ENCODE measurements at regions not wholly inside any gene's neighbourhood (a gene's known extent, or its start where the extent isn't known, plus 50 kb on each side); places are given as distances from the start of the nearest gene placed in this dataset.

DNA sequence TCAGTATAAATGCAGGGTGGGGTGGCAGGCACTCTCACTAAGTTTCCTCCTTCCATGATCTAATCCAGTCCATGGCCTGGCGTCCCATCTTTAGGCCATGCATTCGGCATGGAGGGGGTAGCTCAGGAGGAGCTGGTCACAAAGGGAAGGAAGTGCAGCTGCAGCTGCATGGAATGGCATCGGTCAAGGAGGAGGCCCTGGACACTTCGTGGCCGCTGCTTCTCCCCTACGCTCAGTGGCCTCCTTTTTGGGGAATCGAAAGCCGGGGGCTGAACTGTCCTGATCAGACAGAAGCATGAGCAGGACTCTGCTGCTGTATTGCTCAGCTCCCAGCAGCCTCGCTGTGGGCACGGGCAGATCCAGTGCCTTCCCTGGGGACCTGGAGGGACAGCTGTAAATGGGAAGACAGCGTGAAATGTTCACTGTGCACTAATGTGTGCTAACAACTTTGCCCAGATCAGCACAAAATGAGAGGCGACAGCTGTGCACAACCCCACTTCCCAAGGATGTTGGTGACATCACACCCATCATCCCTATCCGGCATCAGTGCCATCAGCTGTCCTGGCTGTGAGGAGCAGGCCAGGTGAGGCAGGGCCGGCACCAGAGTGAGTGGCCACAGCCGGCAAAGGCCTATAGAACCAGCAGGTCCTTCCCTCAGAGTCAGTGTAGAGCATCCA lies 520.1 kb upstream of the RAB6C start:
- H3K79me2 ChIP-seq (ENCODE audit: low read length) = no peaks in the 10 kb centered on the region
- H3K27me3 ChIP-seq (ENCODE audit: low read depth, low read length) = no peaks in the 10 kb centered on the region
- no peak overlapping the region for H2AFZ ChIP-seq (ENCODE audit: low read depth, low read length)
- no peaks in the 10 kb centered on the region for H3K36me3 ChIP-seq (replicated peaks; ENCODE audit: low read depth, low read length)
- H3K27ac ChIP-seq (ENCODE audit: low read length) = no peak overlapping the region
- no peaks in the 10 kb centered on the region for H3K9me3 ChIP-seq (ENCODE audit: insufficient read depth, low read length)
- H3K4me2 ChIP-seq (ENCODE audit: low read length) = no peak overlapping the region
- no peak overlapping the region for H3K4me3 ChIP-seq (ENCODE audit: low read length)
- TF ChIP-seq EZH2phosphoT487 (IDR thresholded peaks at IDR 0.05; ENCODE audit: low read depth) (no peak), CTCF (IDR thresholded peaks at IDR 0.05; ENCODE audit: low read depth, low read length) (no peak)
- no peak overlapping the region for H3K9ac ChIP-seq (ENCODE audit: low read length)
- peaks cover 10% of the 10 kb centered on the region for H3K4me1 ChIP-seq (ENCODE audit: low read length)
- no peaks in the 10 kb centered on the region for H4K20me1 ChIP-seq (ENCODE audit: insufficient read depth, low read length)

DNA sequence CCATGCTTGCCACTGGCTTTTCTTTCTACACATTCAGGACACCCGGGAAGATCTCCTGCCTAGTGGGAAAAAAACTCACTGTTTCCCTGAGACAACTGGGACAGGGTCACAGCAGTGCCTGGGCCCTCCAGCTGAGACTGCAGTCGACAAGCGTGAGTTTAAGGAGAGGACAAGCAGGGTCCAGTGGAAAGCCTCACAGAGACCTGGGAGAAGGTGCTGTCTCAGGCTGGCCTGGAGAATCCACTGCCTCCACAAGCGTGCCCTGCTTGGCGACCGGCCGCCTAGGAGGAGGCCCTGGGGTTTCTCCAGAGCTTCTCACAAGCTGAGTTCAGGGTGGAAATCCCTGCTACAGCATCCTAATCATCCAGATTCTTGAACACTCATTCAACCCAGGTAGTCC lies 519.6 kb upstream of the RAB6C start:
- Histone ChIP-seq H3K27ac (ENCODE audit: low read length) (no peak overlapping the region), H3K9me3 (ENCODE audit: insufficient read depth, low read length) (no peaks in the 10 kb centered on the region), H4K20me1 (ENCODE audit: insufficient read depth, low read length) (no peaks in the 10 kb centered on the region), H3K4me1 (ENCODE audit: low read length) (peaks cover 15% of the 10 kb centered on the region), H3K79me2 (ENCODE audit: low read length) (no peaks in the 10 kb centered on the region), H2AFZ (ENCODE audit: low read depth, low read length) (no peak overlapping the region), H3K4me3 (ENCODE audit: low read length) (no peak overlapping the region), H3K4me2 (ENCODE audit: low read length) (no peak overlapping the region), H3K36me3 (replicated peaks; ENCODE audit: low read depth, low read length) (peaks cover 2% of the 10 kb centered on the region), H3K27me3 (ENCODE audit: low read depth, low read length) (no peaks in the 10 kb centered on the region), H3K9ac (ENCODE audit: low read length) (no peak overlapping the region)
- no peak for TF ChIP-seq EZH2phosphoT487 (IDR thresholded peaks at IDR 0.05; ENCODE audit: low read depth)

GRCh38 chr2:129460299-129461198 lies 518.9 kb upstream of the RAB6C start:
- H3K36me3 ChIP-seq (replicated peaks; ENCODE audit: low read depth, low read length) = peaks cover 3% of the 10 kb centered on the region
- H3K27me3 ChIP-seq (ENCODE audit: low read depth, low read length) = no peaks in the 10 kb centered on the region
- TF ChIP-seq CTCF (IDR thresholded peaks at IDR 0.05; ENCODE audit: low read depth, low read length) (no peak), EZH2phosphoT487 (IDR thresholded peaks at IDR 0.05; ENCODE audit: low read depth) (no peak)
- no peak overlapping the region for H3K4me3 ChIP-seq (ENCODE audit: low read length)
- H3K9ac ChIP-seq (ENCODE audit: low read length) = no peak overlapping the region
- no peaks in the 10 kb centered on the region for H4K20me1 ChIP-seq (ENCODE audit: insufficient read depth, low read length)
- H3K4me2 ChIP-seq (ENCODE audit: low read length) = no peak overlapping the region
- no peak overlapping the region for H2AFZ ChIP-seq (ENCODE audit: low read depth, low read length)
- peaks cover 15% of the 10 kb centered on the region for H3K4me1 ChIP-seq (ENCODE audit: low read length)
- no peaks in the 10 kb centered on the region for H3K9me3 ChIP-seq (ENCODE audit: insufficient read depth, low read length)
- H3K27ac ChIP-seq (ENCODE audit: low read length) = no peak overlapping the region
- no peaks in the 10 kb centered on the region for H3K79me2 ChIP-seq (ENCODE audit: low read length)

- no peaks in the 10 kb centered on the region for H3K79me2 ChIP-seq (ENCODE audit: low read length)
- no peak overlapping the region for H3K9ac ChIP-seq (ENCODE audit: low read length)
- peaks cover 3% of the 10 kb centered on the region for H3K36me3 ChIP-seq (replicated peaks; ENCODE audit: low read depth, low read length)
- H3K4me3 ChIP-seq (ENCODE audit: low read length) = no peak overlapping the region
- no peak overlapping the region for H3K27ac ChIP-seq (ENCODE audit: low read length)
- H3K4me2 ChIP-seq (ENCODE audit: low read length) = no peak overlapping the region
- H3K4me1 ChIP-seq (ENCODE audit: low read length) = peaks cover 27% of the 10 kb centered on the region
- H4K20me1 ChIP-seq (ENCODE audit: insufficient read depth, low read length) = no peaks in the 10 kb centered on the region
- H3K27me3 ChIP-seq (ENCODE audit: low read depth, low read length) = no peaks in the 10 kb centered on the region
- TF ChIP-seq EZH2phosphoT487 (IDR thresholded peaks at IDR 0.05; ENCODE audit: low read depth) = no peak
- no peak for TF ChIP-seq CTCF (IDR thresholded peaks at IDR 0.05; ENCODE audit: low read depth, low read length)
- no peak overlapping the region for H2AFZ ChIP-seq (ENCODE audit: low read depth, low read length)
- H3K9me3 ChIP-seq (ENCODE audit: insufficient read depth, low read length) = no peaks in the 10 kb centered on the region
Measured at GRCh38 chr2:129462349-129462748, 517.1 kb upstream of the RAB6C start.
